GM13977 (cell line): ENCODE measurements at regions not wholly inside any gene's neighbourhood (a gene's known extent, or its start where the extent isn't known, plus 50 kb on each side); places are given as distances from the start of the nearest gene placed in this dataset.

Source experiments
- DNase-seq: peaks from one replicate; pipeline ENCODE4 v3.0.0; 2012; ENCODE audit warnings: low spot score
- CTCF ChIP-seq: IDR thresholded peaks from 2 replicates; pipeline ENCODE4 v1.5.1; 2012; ENCODE audit warnings: mild to moderate bottlenecking, control low read depth; ENCODE audit not compliant: insufficient read depth; ENCODE audit errors: extremely low read depth, missing control alignments
- in situ Hi-C: fragments of 300-500 bp; cut with MboI; formaldehyde crosslinking; loops from one replicate; pipeline ENCODE4 v1.12.0; 2022; ENCODE audit warnings: low sequenced_read_pairs, low pct_unique_long_range_greater_than_20kb, mixed read lengths, inconsistent platforms; ENCODE audit not compliant: unreplicated experiment

- TF ChIP-seq CTCF = no peak
- no peak for DNase-seq
- in situ Hi-C loops = no loop called here
These were observed 167.1 kb downstream of the ADAMTS15 start for GRCh38 chr11:130615561-130615960.

GRCh38 chr11:130616573-130616972, 168.1 kb downstream of the ADAMTS15 start:
- in situ Hi-C loops = no loop called here
- DNase-seq = no peak
- no peak for TF ChIP-seq CTCF

GRCh38 chr11:130617001-130617400, 168.6 kb downstream of the ADAMTS15 start:
- in situ Hi-C loops = no loop called here
- TF ChIP-seq CTCF = no peak
- no peak for DNase-seq

GRCh38 chr11:130620548-130620947, 172.1 kb downstream of the ADAMTS15 start:
- in situ Hi-C loops = no loop called here
- no peak for DNase-seq
- no peak for TF ChIP-seq CTCF

- TF ChIP-seq CTCF = no peak
- DNase-seq = no peak
- in situ Hi-C loops = no loop called here
These were observed 173.7 kb downstream of the ADAMTS15 start for GRCh38 chr11:130622141-130622542.

GRCh38 chr11:130623670-130624668, 175.5 kb downstream of the ADAMTS15 start:
- no peak for DNase-seq
- TF ChIP-seq CTCF = no peak
- in situ Hi-C loops = no loop called here
